ENCODE measurements at regions not wholly inside any gene's neighbourhood (a gene's known extent, or its start where the extent isn't known, plus 50 kb on each side); places are given as distances from the start of the nearest gene placed in this dataset.

DNA sequence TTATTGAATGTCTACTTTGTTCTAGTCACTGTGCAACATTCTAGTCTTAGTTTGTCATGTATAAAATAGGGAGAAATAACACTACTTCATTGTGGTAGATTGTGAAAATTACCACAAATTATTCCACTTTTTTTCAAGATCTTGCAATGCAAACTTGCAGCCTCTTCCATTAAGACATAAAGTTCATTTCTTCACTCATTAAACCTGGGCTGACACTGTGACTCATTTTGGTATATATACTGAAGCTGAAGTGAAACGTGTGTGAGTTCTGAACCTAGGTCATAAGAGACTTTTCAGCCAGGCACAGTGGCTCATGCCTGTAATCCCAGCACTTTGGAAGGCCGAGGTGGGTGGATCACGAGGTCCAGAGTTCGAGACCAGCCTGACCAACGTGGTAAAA lies 329.0 kb downstream of the BCKDHB start:
- TF ChIP-seq, protein P1, sequence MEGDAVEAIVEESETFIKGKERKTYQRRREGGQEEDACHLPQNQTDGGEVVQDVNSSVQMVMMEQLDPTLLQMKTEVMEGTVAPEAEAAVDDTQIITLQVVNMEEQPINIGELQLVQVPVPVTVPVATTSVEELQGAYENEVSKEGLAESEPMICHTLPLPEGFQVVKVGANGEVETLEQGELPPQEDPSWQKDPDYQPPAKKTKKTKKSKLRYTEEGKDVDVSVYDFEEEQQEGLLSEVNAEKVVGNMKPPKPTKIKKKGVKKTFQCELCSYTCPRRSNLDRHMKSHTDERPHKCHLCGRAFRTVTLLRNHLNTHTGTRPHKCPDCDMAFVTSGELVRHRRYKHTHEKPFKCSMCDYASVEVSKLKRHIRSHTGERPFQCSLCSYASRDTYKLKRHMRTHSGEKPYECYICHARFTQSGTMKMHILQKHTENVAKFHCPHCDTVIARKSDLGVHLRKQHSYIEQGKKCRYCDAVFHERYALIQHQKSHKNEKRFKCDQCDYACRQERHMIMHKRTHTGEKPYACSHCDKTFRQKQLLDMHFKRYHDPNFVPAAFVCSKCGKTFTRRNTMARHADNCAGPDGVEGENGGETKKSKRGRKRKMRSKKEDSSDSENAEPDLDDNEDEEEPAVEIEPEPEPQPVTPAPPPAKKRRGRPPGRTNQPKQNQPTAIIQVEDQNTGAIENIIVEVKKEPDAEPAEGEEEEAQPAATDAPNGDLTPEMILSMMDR (IDR thresholded peaks at IDR 0.05; ENCODE audit: unreplicated experiment), result no peak
- no TSS peak for BruUV-seq (replicated peaks)
- Mint-ChIP-seq H3K36me3 (ENCODE audit: insufficient read depth, unreplicated experiment) (no peaks in the 10 kb centered on the region), H3K27ac (ENCODE audit: low read depth, unreplicated experiment) (no peak overlapping the region), H3K4me3 (ENCODE audit: unreplicated experiment) (no peak overlapping the region), H3K9me3 (ENCODE audit: unreplicated experiment) (peaks cover 13% of the 10 kb centered on the region), H3K27me3 (ENCODE audit: insufficient read depth, unreplicated experiment) (no peaks in the 10 kb centered on the region), H3K4me1 (ENCODE audit: insufficient read depth, unreplicated experiment) (peaks cover 16% of the 10 kb centered on the region)
- CTCF ChIA-PET, result no interaction called here
- intact Hi-C loops (cut with micrococcal nuclease), result loop anchor here (5.0 kb wide), 1 partner anchor 112 kb away; no protein-coding TSS in a partner anchor
- DNase-seq (ENCODE audit: unreplicated experiment), result no peak
- POLR2A ChIA-PET, result no interaction called here

DNA sequence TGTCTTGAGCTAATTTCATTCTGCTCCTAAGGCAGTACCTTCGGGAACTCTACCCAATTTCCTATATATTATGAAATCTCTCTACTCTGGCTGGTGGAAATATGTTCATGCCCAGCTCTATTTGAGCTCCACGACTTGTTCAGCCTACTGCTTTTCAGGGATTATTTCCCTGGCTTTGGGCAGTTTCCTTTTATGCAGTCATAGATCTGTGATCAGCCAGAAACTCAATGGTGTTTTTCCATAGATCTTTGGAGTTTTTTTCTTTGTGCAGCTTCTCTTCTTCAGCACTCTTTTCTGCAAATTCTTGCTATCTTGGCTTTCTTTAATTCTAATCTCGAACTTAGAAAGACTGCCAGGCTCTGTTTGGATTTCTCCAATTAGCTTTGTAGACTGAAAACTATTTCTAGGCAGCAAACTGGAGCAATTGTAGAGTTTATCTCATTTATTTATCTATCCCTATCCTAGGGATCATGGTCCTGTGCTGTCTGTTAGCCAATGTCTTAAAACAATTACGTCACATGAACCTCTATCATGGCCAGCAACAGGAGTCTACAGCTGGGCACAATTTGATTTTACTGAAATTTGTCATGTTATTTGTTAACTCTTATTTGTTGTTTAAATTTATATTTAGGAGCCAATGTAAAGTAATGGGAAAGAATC lies 328.4 kb downstream of the BCKDHB start:
- ChIA-PET POLR2A (no interaction called here), CTCF (interaction anchor here (0.7 to 1.2 kb wide), 2 partner anchors 41 to 300 kb away, joined by 3 read pairs; no protein-coding TSS in a partner anchor)
- intact Hi-C loops (cut with micrococcal nuclease), result loop anchor here (5.0 kb wide), 1 partner anchor 112 kb away; no protein-coding TSS in a partner anchor
- Mint-ChIP-seq H3K4me3 (ENCODE audit: unreplicated experiment) (no peak overlapping the region), H3K36me3 (ENCODE audit: insufficient read depth, unreplicated experiment) (no peaks in the 10 kb centered on the region), H3K4me1 (ENCODE audit: insufficient read depth, unreplicated experiment) (peaks cover 10% of the 10 kb centered on the region), H3K27me3 (ENCODE audit: insufficient read depth, unreplicated experiment) (no peaks in the 10 kb centered on the region), H3K27ac (ENCODE audit: low read depth, unreplicated experiment) (no peak overlapping the region), H3K9me3 (ENCODE audit: unreplicated experiment) (peaks cover 13% of the 10 kb centered on the region)
- BruUV-seq (replicated peaks), result no TSS peak
- DNase-seq (ENCODE audit: unreplicated experiment), result no peak
- TF ChIP-seq, protein P1 (IDR thresholded peaks at IDR 0.05; ENCODE audit: unreplicated experiment), result no peak

DNA sequence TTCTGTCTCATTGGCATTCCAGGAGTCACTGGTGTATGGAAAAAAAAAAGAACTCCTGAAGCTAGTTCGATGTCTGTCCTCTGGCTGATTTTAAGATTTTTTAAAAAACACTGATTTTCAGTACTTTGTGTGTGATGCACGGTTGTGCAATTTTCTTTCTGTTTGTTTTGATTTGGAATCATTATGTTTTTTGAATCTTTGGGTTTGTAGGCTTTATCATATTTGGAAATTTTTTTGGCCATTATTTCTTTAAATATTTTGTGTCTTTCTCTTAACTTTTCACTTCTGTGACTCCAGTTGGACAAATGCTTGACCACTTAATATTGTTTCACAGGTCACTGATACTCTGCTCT lies 327.2 kb downstream of the BCKDHB start:
- no peaks in the 10 kb centered on the region for H3K36me3 Mint-ChIP-seq (ENCODE audit: insufficient read depth, unreplicated experiment)
- ChIA-PET POLR2A (no interaction called here), CTCF (interaction anchor here (1.1 to 1.2 kb wide), 2 partner anchors 29 to 299 kb away, joined by 3 read pairs; no protein-coding TSS in a partner anchor)
- TF ChIP-seq, protein P1 (IDR thresholded peaks at IDR 0.05; ENCODE audit: unreplicated experiment), result no peak
- no peak overlapping the region for H3K4me3 Mint-ChIP-seq (ENCODE audit: unreplicated experiment)
- H3K4me1 Mint-ChIP-seq (ENCODE audit: insufficient read depth, unreplicated experiment), result peaks cover 3% of the 10 kb centered on the region
- H3K9me3 Mint-ChIP-seq (ENCODE audit: unreplicated experiment), result peaks cover 13% of the 10 kb centered on the region
- no peaks in the 10 kb centered on the region for H3K27me3 Mint-ChIP-seq (ENCODE audit: insufficient read depth, unreplicated experiment)
- intact Hi-C loops (cut with micrococcal nuclease), result no loop called here
- no peak overlapping the region for H3K27ac Mint-ChIP-seq (ENCODE audit: low read depth, unreplicated experiment)
- no peak for DNase-seq (ENCODE audit: unreplicated experiment)
- BruUV-seq (replicated peaks), result no TSS peak

DNA sequence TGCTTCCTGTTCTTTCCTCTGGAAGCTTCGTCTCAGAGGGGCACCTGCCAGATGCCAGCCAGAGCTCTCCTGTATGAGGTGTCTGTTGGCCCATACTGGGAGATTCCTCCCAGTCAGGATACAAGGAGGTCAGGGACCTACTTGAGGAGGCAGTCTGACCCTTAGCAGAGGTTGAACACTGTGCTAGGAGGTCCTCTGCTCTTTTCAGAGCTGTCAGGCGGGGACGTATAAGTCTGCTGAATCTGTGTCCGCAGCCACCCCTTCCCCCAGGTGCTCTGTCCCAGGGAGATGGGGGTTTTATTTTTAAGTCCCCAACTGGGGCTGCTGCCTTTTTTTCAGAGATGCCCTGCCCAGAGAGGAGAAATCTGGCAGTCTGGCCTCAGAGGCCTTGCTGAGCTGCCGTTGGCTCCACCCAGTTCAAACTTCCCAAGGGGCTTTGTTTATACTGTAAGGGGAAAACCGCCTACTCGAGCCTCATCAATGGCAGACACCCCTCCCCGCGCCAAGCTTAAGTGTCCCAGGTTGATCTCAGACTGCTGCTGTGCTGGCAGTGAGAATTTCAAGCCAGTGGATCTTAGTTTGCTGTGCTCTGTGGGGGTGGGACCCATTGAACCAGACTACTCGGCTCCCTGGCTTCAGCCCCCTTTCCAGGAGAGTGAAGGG lies 326.7 kb downstream of the BCKDHB start:
- peaks cover 13% of the 10 kb centered on the region for H3K9me3 Mint-ChIP-seq (ENCODE audit: unreplicated experiment)
- DNase-seq (ENCODE audit: unreplicated experiment), result no peak
- H3K27ac Mint-ChIP-seq (ENCODE audit: low read depth, unreplicated experiment), result no peak overlapping the region
- no peaks in the 10 kb centered on the region for H3K36me3 Mint-ChIP-seq (ENCODE audit: insufficient read depth, unreplicated experiment)
- POLR2A ChIA-PET, result no interaction called here
- CTCF ChIA-PET, result interaction anchor here (1.1 kb wide), 1 partner anchor 30 kb away, joined by 3 read pairs; no protein-coding TSS in a partner anchor
- no peaks in the 10 kb centered on the region for H3K27me3 Mint-ChIP-seq (ENCODE audit: insufficient read depth, unreplicated experiment)
- no TSS peak for BruUV-seq (replicated peaks)
- no peak overlapping the region for H3K4me3 Mint-ChIP-seq (ENCODE audit: unreplicated experiment)
- no peaks in the 10 kb centered on the region for H3K4me1 Mint-ChIP-seq (ENCODE audit: insufficient read depth, unreplicated experiment)
- intact Hi-C loops (cut with micrococcal nuclease), result no loop called here
- TF ChIP-seq, protein P1 (IDR thresholded peaks at IDR 0.05; ENCODE audit: unreplicated experiment), result no peak

All from MCF 10A (cell line).